Upper lobe of left lung (tissue), 6 donors: ENCODE measurements at regions not wholly inside any gene's neighbourhood (a gene's known extent, or its start where the extent isn't known, plus 50 kb on each side); places are given as distances from the start of the nearest gene placed in this dataset.
A peak's percentile ranks its signal among the peaks of the same experiment; 100 is the strongest.

Experiments used
- ATAC-seq, 2 donors: fragments of 200-7000 bp; cut with Tn5 transposase; one replicate each; pipeline ENCODE4 v1.9.1; 2022; ENCODE audit warnings: mild to moderate bottlenecking in 2 of 2, moderate library complexity in 2 of 2; ENCODE audit not compliant: low FRiP score in 2 of 2
- DNase-seq, 2 donors: peaks; one replicate each; pipeline ENCODE4 v3.0.0-alpha.2; 2019 to 2020
- H3K27ac ChIP-seq, 4 donors: fragments of 200-600 bp; sonication (generic); one replicate each; pipeline ENCODE4 v1.5.1; 2016 to 2019
- H3K27me3 ChIP-seq, 4 donors: fragments of 200-600 bp; sonication (generic); one replicate each; pipeline ENCODE4 v1.5.1; 2017 to 2019
- H3K36me3 ChIP-seq, 4 donors: fragments of 200-600 bp; sonication (generic); one replicate each; pipeline ENCODE4 v1.5.1; 2016 to 2019
- H3K4me1 ChIP-seq, 4 donors: fragments of 200-600 bp; sonication (generic); one replicate each; pipeline ENCODE4 v1.5.1; 2018 to 2019
- H3K4me3 ChIP-seq, 4 donors: fragments of 200-600 bp; sonication (generic); one replicate each; pipeline ENCODE4 v1.5.1; 2017 to 2019; ENCODE audit warnings: mild to moderate bottlenecking in 2 of 4, moderate library complexity in 1 of 4
- H3K9me3 ChIP-seq, 4 donors: fragments of 200-600 bp; sonication (generic); one replicate each; pipeline ENCODE4 v1.5.1; 2018 to 2019
- EP300 ChIP-seq, 4 donors: sonication (generic); formaldehyde crosslinking; IDR thresholded peaks; one replicate each; pipeline ENCODE4 v1.5.1; 2017; ENCODE audit warnings: antibody characterized with exemption in 4 of 4, control low read depth in 2 of 4
- POLR2A ChIP-seq, 4 donors: fragments of 450-650 bp; IDR thresholded peaks; one replicate each; pipeline ENCODE4 v1.5.1; 2016 to 2017; ENCODE audit warnings: antibody characterized with exemption in 4 of 4, mild to moderate bottlenecking in 2 of 4
- POLR2AphosphoS5 ChIP-seq, 2 donors: sonication (generic); formaldehyde crosslinking; IDR thresholded peaks; one replicate each; pipeline ENCODE4 v1.5.1; 2017; ENCODE audit warnings: antibody characterized with exemption in 2 of 2
- WGBS, 2 donors: methylation state at CpG; one replicate each; pipeline ENCODE4 v1.1.5; 2017 to 2018; 5-methylcytosine and 5-hydroxymethylcytosine counted together
- TF ChIP-seq, protein P1 (sequence below), 6 experiments: fragments of 450-650 bp in 4 of 6; fragments of 200-600 bp in 2 of 6; sonication (generic) in 2 of 6; IDR thresholded peaks; one replicate each; pipeline ENCODE4 v1.5.1; 2016 to 2019; ENCODE audit warnings: antibody characterized with exemption in 6 of 6
- donor health status: DM: no; HTN: no; CAD: no; lungs with moderate emphysema.
- donor health status: DM: no; HTN: yes; CAD: no; lungs with severe emphysema.

DNA sequence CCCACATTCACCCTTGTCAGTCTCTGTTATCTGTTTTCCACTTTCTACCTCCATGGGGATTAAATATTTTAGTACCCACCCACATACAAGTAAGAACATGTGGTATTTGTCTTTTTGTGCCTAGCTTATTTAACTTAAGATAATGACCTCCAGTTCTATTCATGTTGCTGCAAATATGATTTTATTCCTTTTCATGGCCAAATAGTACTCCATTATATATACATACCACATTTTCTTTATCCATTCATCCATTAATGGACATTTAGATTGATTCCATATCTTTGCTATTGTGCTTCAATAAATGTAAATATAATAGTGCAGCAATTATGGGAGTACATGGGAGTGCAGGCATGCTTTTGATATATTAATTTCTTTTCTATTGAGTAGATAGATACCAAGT, 185.8 kb downstream of the RPAP3 start:
- peaks cover 0 to 8% (median 6%) of the 10 kb centered on the region in 4 donors for H3K9me3 ChIP-seq
- no peaks in the 10 kb centered on the region for H3K36me3 ChIP-seq
- no peak for ATAC-seq
- no peak overlapping the region for H3K27ac ChIP-seq
- no peaks in the 10 kb centered on the region for H3K4me1 ChIP-seq
- no peak overlapping the region for H3K4me3 ChIP-seq
- DNase-seq = no peak
- TF ChIP-seq, protein P1, sequence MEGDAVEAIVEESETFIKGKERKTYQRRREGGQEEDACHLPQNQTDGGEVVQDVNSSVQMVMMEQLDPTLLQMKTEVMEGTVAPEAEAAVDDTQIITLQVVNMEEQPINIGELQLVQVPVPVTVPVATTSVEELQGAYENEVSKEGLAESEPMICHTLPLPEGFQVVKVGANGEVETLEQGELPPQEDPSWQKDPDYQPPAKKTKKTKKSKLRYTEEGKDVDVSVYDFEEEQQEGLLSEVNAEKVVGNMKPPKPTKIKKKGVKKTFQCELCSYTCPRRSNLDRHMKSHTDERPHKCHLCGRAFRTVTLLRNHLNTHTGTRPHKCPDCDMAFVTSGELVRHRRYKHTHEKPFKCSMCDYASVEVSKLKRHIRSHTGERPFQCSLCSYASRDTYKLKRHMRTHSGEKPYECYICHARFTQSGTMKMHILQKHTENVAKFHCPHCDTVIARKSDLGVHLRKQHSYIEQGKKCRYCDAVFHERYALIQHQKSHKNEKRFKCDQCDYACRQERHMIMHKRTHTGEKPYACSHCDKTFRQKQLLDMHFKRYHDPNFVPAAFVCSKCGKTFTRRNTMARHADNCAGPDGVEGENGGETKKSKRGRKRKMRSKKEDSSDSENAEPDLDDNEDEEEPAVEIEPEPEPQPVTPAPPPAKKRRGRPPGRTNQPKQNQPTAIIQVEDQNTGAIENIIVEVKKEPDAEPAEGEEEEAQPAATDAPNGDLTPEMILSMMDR (IDR thresholded peaks at IDR 0.05) = no peak
- no peak for TF ChIP-seq EP300 (IDR thresholded peaks at IDR 0.05)
- no peak for TF ChIP-seq POLR2A (IDR thresholded peaks at IDR 0.05)
- TF ChIP-seq POLR2AphosphoS5 (IDR thresholded peaks at IDR 0.05) = no peak
- no peaks in the 10 kb centered on the region for H3K27me3 ChIP-seq

GRCh38 chr12:47517122-47517521, 188.7 kb downstream of the RPAP3 start:
- H3K36me3 ChIP-seq = no peaks in the 10 kb centered on the region
- H3K27me3 ChIP-seq = no peaks in the 10 kb centered on the region
- TF ChIP-seq POLR2A (IDR thresholded peaks at IDR 0.05) (no peak), POLR2AphosphoS5 (IDR thresholded peaks at IDR 0.05) (no peak), EP300 (IDR thresholded peaks at IDR 0.05) (no peak)
- TF ChIP-seq, protein P1 (IDR thresholded peaks at IDR 0.05) = no peak
- H3K9me3 ChIP-seq = peaks cover 0 to 11% (median 9%) of the 10 kb centered on the region in 4 donors
- DNase-seq = no peak
- no peak overlapping the region for H3K27ac ChIP-seq
- 59 to 78% methylated on average over 2 to 4 of the region's 4 CpGs for WGBS, 2 donors
- no peak for ATAC-seq
- no peaks in the 10 kb centered on the region for H3K4me1 ChIP-seq
- no peak overlapping the region for H3K4me3 ChIP-seq

DNA sequence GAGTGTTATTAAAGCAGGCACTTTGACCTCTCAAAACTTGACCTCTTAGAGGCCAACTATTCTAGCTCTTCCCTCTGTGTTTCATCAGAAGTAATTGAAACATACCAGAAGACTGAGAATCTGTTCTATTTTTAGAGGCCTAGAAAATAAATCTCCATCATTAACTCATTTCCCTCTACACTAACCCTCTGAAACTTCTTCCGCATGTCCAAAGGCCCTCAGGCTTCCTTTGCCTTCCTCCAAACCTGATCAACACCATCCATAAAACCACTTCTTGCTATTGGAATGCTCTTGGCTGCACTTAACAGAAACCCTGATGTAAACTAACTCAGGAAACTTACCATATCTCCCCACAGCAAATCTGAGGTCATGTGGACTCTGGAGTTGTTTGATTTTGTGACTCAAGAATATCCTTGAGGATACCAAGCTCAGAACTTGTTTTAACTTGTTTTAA, 196.4 kb downstream of the RPAP3 start:
- Histone ChIP-seq H3K4me1 (peaks cover 0 to 8% (median 2%) of the 10 kb centered on the region in 4 donors), H3K4me3 (no peak overlapping the region), H3K27me3 (no peaks in the 10 kb centered on the region), H3K9me3 (peaks cover 0 to 7% (median 1%) of the 10 kb centered on the region in 4 donors), H3K27ac (peak overlapping the region; percentile 0 to 49 (median 14)), H3K36me3 (no peaks in the 10 kb centered on the region)
- 50 to 55% methylated on average over 1 of the region's 1 CpG for WGBS, 2 donors
- peak; percentile 38 to 89 for ATAC-seq
- TF ChIP-seq EP300 (IDR thresholded peaks at IDR 0.05) = peak in 1 of 4 donors; percentile 42
- TF ChIP-seq POLR2A (IDR thresholded peaks at IDR 0.05) = no peak
- peak in 1 of 2 donors; percentile 42 for DNase-seq

DNA sequence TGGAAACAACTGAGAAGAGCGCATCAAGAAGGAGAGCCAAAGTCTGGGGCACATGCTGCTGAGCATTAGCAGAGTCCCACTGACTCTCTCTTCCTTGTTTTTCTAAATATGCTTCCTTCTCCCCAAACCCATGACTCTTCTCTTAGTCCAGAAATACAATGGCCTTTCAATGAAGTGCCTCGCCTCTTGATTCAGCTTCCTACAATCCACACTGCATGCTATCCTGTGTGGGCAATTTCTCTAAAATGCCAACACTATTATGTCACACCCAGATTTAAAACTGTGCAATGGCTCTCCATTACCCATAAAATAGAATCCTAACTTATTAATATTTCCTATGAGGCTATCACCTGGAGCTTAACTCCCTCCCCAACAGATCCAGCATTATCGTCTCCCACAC, 198.6 kb downstream of the RPAP3 start:
- no peak overlapping the region for H3K4me3 ChIP-seq
- no peaks in the 10 kb centered on the region for H3K36me3 ChIP-seq
- no peaks in the 10 kb centered on the region for H3K9me3 ChIP-seq
- no peak for ATAC-seq
- H3K4me1 ChIP-seq = peaks cover 0 to 8% (median 2%) of the 10 kb centered on the region in 4 donors
- no peak for TF ChIP-seq POLR2AphosphoS5 (IDR thresholded peaks at IDR 0.05)
- 90 to 96% methylated on average over 3 of the region's 3 CpGs for WGBS, 2 donors
- no peak overlapping the region for H3K27ac ChIP-seq
- no peak for DNase-seq
- no peaks in the 10 kb centered on the region for H3K27me3 ChIP-seq

DNA sequence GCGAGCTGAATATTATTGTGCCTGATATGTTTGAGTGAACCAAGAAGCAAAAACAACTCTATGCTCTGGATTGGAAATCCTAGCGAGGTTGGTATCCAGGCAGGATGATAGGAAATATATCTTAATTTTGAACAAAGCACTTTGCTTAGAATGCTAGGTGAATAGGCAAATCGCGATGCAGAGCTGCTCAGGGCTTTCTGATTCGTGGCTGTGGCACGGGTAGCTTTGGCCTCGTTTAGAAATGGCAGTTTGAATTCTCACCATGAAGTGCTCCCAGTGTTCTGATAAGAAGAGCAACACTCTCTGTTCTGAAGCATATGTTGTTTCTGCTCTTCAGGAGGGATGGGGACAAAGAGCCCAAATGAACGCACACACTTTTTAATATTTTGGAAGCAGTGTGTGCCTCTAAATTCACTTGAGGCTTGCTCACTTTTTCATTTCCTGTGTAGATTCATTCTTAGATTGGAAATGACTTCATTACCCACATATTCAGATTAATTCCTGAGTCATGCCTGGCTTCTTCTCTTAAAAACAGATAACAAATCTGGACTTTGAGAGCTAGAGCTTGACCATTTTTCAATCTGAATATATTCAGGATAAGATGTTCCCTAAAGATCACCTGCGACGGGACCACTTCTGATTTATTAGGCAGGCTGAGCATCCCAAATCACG, 200.9 kb downstream of the RPAP3 start:
- Histone ChIP-seq H3K9me3 (no peaks in the 10 kb centered on the region), H3K27ac (no peak overlapping the region), H3K27me3 (no peaks in the 10 kb centered on the region), H3K36me3 (no peaks in the 10 kb centered on the region), H3K4me1 (peaks cover 0 to 4% (median under 1%) of the 10 kb centered on the region in 4 donors), H3K4me3 (no peak overlapping the region)
- TF ChIP-seq POLR2A (IDR thresholded peaks at IDR 0.05) (no peak), EP300 (IDR thresholded peaks at IDR 0.05) (no peak), POLR2AphosphoS5 (IDR thresholded peaks at IDR 0.05) (no peak)
- TF ChIP-seq, protein P1 (IDR thresholded peaks at IDR 0.05) = no peak
- WGBS, 2 donors = 82 to 87% methylated on average over 11 of the region's 11 CpGs
- ATAC-seq (peak in 1 of 2 donors; percentile 38), DNase-seq (no peak)

DNA sequence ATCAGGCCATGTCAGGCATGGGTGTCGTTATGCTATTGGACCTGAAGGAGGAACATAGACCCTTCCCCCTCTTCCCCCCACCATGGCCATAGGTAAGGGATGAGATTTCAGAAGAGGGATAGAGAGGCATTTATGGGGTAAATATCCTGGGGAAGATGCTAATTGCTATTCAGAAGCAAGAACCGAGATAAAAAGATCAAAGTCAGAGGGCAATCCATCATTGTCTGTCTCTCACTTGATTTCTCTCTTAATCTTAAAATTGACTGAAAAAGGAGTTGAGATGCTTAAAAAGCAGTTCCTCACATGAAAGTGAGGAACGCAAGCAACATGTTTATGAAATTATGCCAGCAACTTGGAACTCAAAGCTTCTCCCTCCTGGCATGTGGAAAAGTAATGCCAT, 212.0 kb downstream of the RPAP3 start:
- H3K4me3 ChIP-seq = no peak overlapping the region
- H3K27me3 ChIP-seq = no peaks in the 10 kb centered on the region
- TF ChIP-seq EP300 (IDR thresholded peaks at IDR 0.05) (no peak), POLR2A (IDR thresholded peaks at IDR 0.05) (no peak), POLR2AphosphoS5 (IDR thresholded peaks at IDR 0.05) (no peak)
- TF ChIP-seq, protein P1 (IDR thresholded peaks at IDR 0.05) = no peak
- no peak overlapping the region for H3K27ac ChIP-seq
- ATAC-seq (no peak), DNase-seq (no peak)
- H3K9me3 ChIP-seq = peaks cover 0 to 9% (median 0%) of the 10 kb centered on the region in 4 donors
- H3K4me1 ChIP-seq = no peaks in the 10 kb centered on the region
- WGBS, 2 donors = 58 to 69% methylated on average over 3 of the region's 3 CpGs
- H3K36me3 ChIP-seq = no peaks in the 10 kb centered on the region
